ENCODE measurements at regions not wholly inside any gene's neighbourhood (a gene's known extent, or its start where the extent isn't known, plus 50 kb on each side); places are given as distances from the start of the nearest gene placed in this dataset.

GRCh38 chr10:36341471-36341870 lies 699.4 kb upstream of the FZD8 start:
- CTCF ChIA-PET: no interaction called here
- Histone ChIP-seq H3K36me3 (replicated peaks in 1 of 2; ENCODE audit: control extremely low read depth in 1 of 2, control insufficient read depth in 1 of 2, extremely low read depth in 1 of 2, insufficient read depth in 2 of 2, low read length in 1 of 2) (no peaks in the 10 kb centered on the region), H3K4me3 (ENCODE audit: control extremely low read depth in 1 of 5, extremely low read depth in 1 of 5, insufficient read depth in 1 of 5, low read depth in 2 of 5, low read length in 4 of 5) (no peak overlapping the region), H3K79me2 (ENCODE audit: control insufficient read depth, insufficient read depth, low read length) (no peaks in the 10 kb centered on the region), H3K4me2 (replicated peaks; ENCODE audit: low read depth, low read length, poor library complexity, severe bottlenecking) (no peak overlapping the region), H3K4me1 (ENCODE audit: control insufficient read depth in 2 of 2, insufficient read depth in 2 of 2, low read length in 2 of 2) (no peaks in the 10 kb centered on the region), H2AFZ (ENCODE audit: insufficient read depth, low read depth, low read length, poor library complexity, severe bottlenecking) (no peak overlapping the region), H3K27ac (ENCODE audit: low read length in 2 of 2) (no peak overlapping the region), H3K9me3 (ENCODE audit: control extremely low read depth in 1 of 3, control insufficient read depth in 2 of 3, insufficient read depth in 1 of 3, low read length in 2 of 3) (peaks cover 0 to 2% (median 0%) of the 10 kb centered on the region in 3 donors), H3K9ac (ENCODE audit: low read length) (no peak overlapping the region), H4K20me1 (ENCODE audit: control insufficient read depth, insufficient read depth, low read length, poor library complexity, severe bottlenecking) (no peaks in the 10 kb centered on the region), H3K27me3 (replicated peaks in 1 of 4; ENCODE audit: control extremely low read depth in 1 of 4, control insufficient read depth in 3 of 4, insufficient read depth in 4 of 4, low read length in 3 of 4) (peaks cover 0 to 2% (median 0%) of the 10 kb centered on the region in 4 experiments)
- ATAC-seq (ENCODE audit: low read depth) (no peak), DNase-seq (no peak)
- no peak overlapping the region for H3K27ac Mint-ChIP-seq
- no CpG with 5 or more reads among the region's 1 CpG for WGBS (ENCODE audit: insufficient coverage)
- no peaks in the 10 kb centered on the region for H3K9me3 Mint-ChIP-seq (ENCODE audit: insufficient read depth)
- no peak for TF ChIP-seq CTCF (IDR thresholded peaks at IDR 0.05)
- TF ChIP-seq EZH2 (IDR thresholded peaks at IDR 0.05; ENCODE audit: borderline replicate concordance, insufficient read depth, low read depth, low read length, poor library complexity, severe bottlenecking): no peak
- no peaks in the 10 kb centered on the region for H3K4me1 Mint-ChIP-seq
- H3K27me3 Mint-ChIP-seq: no peaks in the 10 kb centered on the region
- no peak overlapping the region for H3K4me3 Mint-ChIP-seq
- intact Hi-C loops (cut with micrococcal nuclease): no loop called here
- POLR2A ChIA-PET: no interaction called here

- Histone ChIP-seq H3K4me3 (ENCODE audit: control extremely low read depth in 1 of 5, extremely low read depth in 1 of 5, insufficient read depth in 1 of 5, low read depth in 2 of 5, low read length in 4 of 5) (no peak overlapping the region), H2AFZ (ENCODE audit: insufficient read depth, low read depth, low read length, poor library complexity, severe bottlenecking) (no peak overlapping the region), H4K20me1 (ENCODE audit: control insufficient read depth, insufficient read depth, low read length, poor library complexity, severe bottlenecking) (no peaks in the 10 kb centered on the region), H3K9me3 (ENCODE audit: control extremely low read depth in 1 of 3, control insufficient read depth in 2 of 3, insufficient read depth in 1 of 3, low read length in 2 of 3) (peaks cover 0 to 4% (median 0%) of the 10 kb centered on the region in 3 donors), H3K27me3 (replicated peaks in 1 of 4; ENCODE audit: control extremely low read depth in 1 of 4, control insufficient read depth in 3 of 4, insufficient read depth in 4 of 4, low read length in 3 of 4) (peaks cover 0 to 2% (median 0%) of the 10 kb centered on the region in 4 experiments), H3K79me2 (ENCODE audit: control insufficient read depth, insufficient read depth, low read length) (no peaks in the 10 kb centered on the region), H3K36me3 (replicated peaks in 1 of 2; ENCODE audit: control extremely low read depth in 1 of 2, control insufficient read depth in 1 of 2, extremely low read depth in 1 of 2, insufficient read depth in 2 of 2, low read length in 1 of 2) (no peaks in the 10 kb centered on the region), H3K4me2 (replicated peaks; ENCODE audit: low read depth, low read length, poor library complexity, severe bottlenecking) (no peak overlapping the region), H3K4me1 (ENCODE audit: control insufficient read depth in 2 of 2, insufficient read depth in 2 of 2, low read length in 2 of 2) (no peaks in the 10 kb centered on the region), H3K27ac (ENCODE audit: low read length in 2 of 2) (no peak overlapping the region), H3K9ac (ENCODE audit: low read length) (no peak overlapping the region)
- TF ChIP-seq CTCF (IDR thresholded peaks at IDR 0.05): no peak
- no peak for TF ChIP-seq EZH2 (IDR thresholded peaks at IDR 0.05; ENCODE audit: borderline replicate concordance, insufficient read depth, low read depth, low read length, poor library complexity, severe bottlenecking)
- Mint-ChIP-seq H3K9me3 (ENCODE audit: insufficient read depth) (no peaks in the 10 kb centered on the region), H3K27ac (no peak overlapping the region), H3K27me3 (no peaks in the 10 kb centered on the region), H3K4me1 (no peaks in the 10 kb centered on the region), H3K4me3 (no peak overlapping the region)
- ATAC-seq (ENCODE audit: low read depth) (no peak), DNase-seq (no peak)
- intact Hi-C loops (cut with micrococcal nuclease): no loop called here
- CTCF ChIA-PET: no interaction called here
- no CpG with 5 or more reads among the region's 2 CpGs for WGBS (ENCODE audit: insufficient coverage)
- POLR2A ChIA-PET: no interaction called here
Measured at GRCh38 chr10:36336315-36336714, 694.2 kb upstream of the FZD8 start.

Measured in B cell (primary cell).